ENCODE measurements at regions not wholly inside any gene's neighbourhood (a gene's known extent, or its start where the extent isn't known, plus 50 kb on each side); places are given as distances from the start of the nearest gene placed in this dataset.

- no peak for DNase-seq (ENCODE audit: extremely low read depth in 1 of 11, low read depth in 9 of 11, low spot score in 4 of 11)
These were observed 731.8 kb downstream of the KCTD8 start for GRCh38 chr4:43716721-43717395.

- DNase-seq (ENCODE audit: extremely low read depth in 1 of 11, low read depth in 9 of 11, low spot score in 4 of 11) = peak in 1 of 11 donors; percentile 0
These were observed 730.2 kb downstream of the KCTD8 start for GRCh38 chr4:43718369-43718768.

DNA sequence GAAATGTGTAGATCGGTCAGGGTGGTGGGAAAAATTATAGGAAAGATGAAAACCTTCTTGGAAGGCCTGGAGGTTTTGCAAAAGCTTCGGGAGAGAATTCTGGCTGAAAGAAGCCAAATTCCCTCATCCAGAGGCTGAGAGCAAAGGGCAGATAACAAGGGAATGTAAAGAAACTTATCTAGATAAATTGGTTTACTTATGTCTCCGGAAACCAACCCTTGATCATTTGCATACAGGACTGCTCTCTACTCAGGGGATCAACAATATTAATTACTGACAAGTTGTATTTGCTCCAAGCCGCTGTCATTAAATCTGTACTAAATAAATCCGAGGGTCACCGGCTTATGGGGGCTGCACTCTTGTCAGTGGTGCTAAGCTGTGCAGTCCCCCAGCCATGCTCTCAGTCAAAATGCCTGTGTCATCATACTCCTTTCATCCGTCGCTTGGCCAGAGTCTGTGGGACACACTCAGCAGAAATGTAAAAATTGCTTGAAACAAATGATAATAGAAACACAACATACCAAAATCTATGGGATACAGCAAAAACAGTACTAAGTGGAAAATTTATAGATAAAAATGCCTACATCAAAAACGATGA, 715.7 kb downstream of the KCTD8 start:
- no peak for DNase-seq (ENCODE audit: extremely low read depth in 1 of 11, low read depth in 9 of 11, low spot score in 4 of 11)

DNA sequence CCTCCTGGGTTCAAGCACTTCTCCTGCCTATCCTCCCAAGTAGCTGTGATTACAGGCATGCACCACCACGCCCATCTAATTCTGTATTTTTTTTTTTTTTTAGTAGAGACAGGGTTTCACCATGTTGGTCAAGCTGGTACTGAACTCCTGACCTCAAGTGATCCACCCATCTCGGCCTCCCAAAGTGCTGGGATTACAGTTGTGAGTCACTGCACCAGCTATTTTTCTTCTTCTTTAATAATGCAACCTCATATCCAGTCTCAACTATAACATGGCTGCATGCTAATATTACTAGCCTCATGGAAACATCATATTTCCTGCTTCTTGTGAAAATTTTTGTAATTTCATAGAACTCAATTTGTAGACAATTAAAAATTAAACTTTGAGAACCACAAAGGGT, 706.5 kb downstream of the KCTD8 start:
- no peak for DNase-seq (ENCODE audit: extremely low read depth in 1 of 11, low read depth in 9 of 11, low spot score in 4 of 11)

GRCh38 chr4:43754566-43754965, 694.0 kb downstream of the KCTD8 start:
- peak in 6 of 11 donors; percentile 1 to 15 (median 6) for DNase-seq (ENCODE audit: extremely low read depth in 1 of 11, low read depth in 9 of 11, low spot score in 4 of 11)

- no peak for DNase-seq (ENCODE audit: extremely low read depth in 1 of 11, low read depth in 9 of 11, low spot score in 4 of 11)
These were observed 691.5 kb downstream of the KCTD8 start for GRCh38 chr4:43757147-43757546.

GRCh38 chr4:43758836-43759235, 689.8 kb downstream of the KCTD8 start:
- no peak for DNase-seq (ENCODE audit: extremely low read depth in 1 of 11, low read depth in 9 of 11, low spot score in 4 of 11)

- no peak for DNase-seq (ENCODE audit: extremely low read depth in 1 of 11, low read depth in 9 of 11, low spot score in 4 of 11)
These were observed 685.5 kb downstream of the KCTD8 start for GRCh38 chr4:43763029-43763610.

DNA sequence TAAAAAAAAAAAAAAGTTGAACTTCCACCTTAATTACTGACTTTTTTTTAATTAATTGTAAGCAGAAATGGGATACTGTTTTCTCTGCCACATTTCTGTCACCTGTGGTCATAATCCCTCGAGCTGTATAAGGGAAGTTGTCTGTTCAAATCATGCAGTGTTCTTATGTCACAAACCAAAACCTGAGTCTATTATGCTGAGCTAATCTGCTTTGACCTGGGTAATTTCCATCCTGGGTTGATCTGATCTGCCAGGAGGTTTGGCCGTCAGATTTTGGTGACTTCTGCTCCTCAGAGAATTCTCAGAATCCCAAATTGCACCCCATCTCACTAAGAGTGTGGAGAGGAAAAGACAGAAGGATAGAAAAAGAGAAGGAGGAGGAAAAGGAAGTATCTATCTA, 683.1 kb downstream of the KCTD8 start:
- no peak for DNase-seq (ENCODE audit: extremely low read depth in 1 of 11, low read depth in 9 of 11, low spot score in 4 of 11)

GRCh38 chr4:43766648-43767047, 682.0 kb downstream of the KCTD8 start:
- no peak for DNase-seq (ENCODE audit: extremely low read depth in 1 of 11, low read depth in 9 of 11, low spot score in 4 of 11)

- DNase-seq (ENCODE audit: extremely low read depth in 1 of 11, low read depth in 9 of 11, low spot score in 4 of 11) = no peak
These were observed 672.2 kb downstream of the KCTD8 start for GRCh38 chr4:43776371-43776770.

GRCh38 chr4:43778187-43778915, 670.3 kb downstream of the KCTD8 start:
- no peak for DNase-seq (ENCODE audit: extremely low read depth in 1 of 11, low read depth in 9 of 11, low spot score in 4 of 11)

- DNase-seq (ENCODE audit: extremely low read depth in 1 of 11, low read depth in 9 of 11, low spot score in 4 of 11) = no peak
These were observed 667.5 kb downstream of the KCTD8 start for GRCh38 chr4:43781125-43781524.

DNA sequence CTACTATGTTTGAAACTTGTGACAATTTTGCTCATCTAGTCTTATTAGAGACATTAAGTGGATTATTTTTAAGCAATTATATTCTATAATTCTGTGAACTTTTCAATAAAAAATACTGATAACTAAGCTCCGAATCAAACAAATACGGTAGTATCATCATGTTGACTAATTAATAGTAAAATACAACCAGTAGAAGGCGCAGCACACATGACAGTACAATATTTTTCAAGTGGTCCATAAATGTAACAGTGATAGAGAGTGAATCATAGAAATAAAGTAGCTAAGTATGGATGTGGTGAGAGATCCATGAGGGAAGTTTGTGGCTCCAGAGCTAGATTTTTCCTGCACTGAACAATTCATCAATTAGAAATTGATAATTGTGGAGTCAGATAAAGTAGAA, 666.2 kb downstream of the KCTD8 start:
- DNase-seq (ENCODE audit: extremely low read depth in 1 of 11, low read depth in 9 of 11, low spot score in 4 of 11) = no peak

DNA sequence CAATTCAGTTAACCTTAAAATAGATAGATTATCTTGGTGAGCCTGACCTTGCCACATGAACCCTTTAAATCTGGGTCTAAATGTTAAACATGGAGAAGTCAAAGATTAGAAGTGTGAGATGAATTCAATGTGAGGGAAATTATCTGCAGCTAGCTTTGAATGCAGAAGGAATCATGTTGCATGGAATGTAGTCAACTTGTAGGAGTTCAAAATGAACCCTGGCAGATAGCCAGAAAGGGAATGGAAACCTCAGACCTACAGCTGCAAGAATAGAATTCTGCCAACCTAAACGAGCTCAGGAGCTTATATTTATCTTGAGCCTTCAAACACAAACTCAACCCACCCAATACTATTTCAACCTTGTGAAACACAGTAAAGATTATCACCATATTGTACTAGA, 632.5 kb downstream of the KCTD8 start:
- DNase-seq (ENCODE audit: extremely low read depth in 1 of 11, low read depth in 9 of 11, low spot score in 4 of 11) = no peak

- DNase-seq (ENCODE audit: extremely low read depth in 1 of 11, low read depth in 9 of 11, low spot score in 4 of 11) = no peak
These were observed 626.0 kb downstream of the KCTD8 start for GRCh38 chr4:43822621-43823020.

- DNase-seq (ENCODE audit: extremely low read depth in 1 of 11, low read depth in 9 of 11, low spot score in 4 of 11) = no peak
These were observed 612.7 kb downstream of the KCTD8 start for GRCh38 chr4:43835869-43836268.

GRCh38 chr4:43837171-43837570, 611.4 kb downstream of the KCTD8 start:
- DNase-seq (ENCODE audit: extremely low read depth in 1 of 11, low read depth in 9 of 11, low spot score in 4 of 11) = no peak

DNA sequence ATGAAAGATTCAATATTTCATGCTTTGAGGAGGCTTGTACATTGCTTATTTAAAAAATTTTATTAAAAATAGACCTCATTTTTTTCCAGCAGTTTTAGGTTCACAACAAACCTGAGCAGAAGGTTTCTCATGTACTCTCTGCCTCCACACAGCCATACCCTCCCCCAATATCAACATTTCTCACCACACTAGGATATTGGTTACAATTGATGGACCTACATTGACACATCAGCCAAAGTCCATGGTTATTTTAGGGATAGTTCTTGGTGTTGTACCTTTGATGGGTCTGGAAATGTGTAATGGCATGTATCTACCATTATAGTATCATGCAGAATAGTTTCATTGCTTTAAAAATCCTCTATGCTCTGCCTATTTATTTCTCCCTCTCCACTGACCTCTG, 611.0 kb downstream of the KCTD8 start:
- DNase-seq (ENCODE audit: extremely low read depth in 1 of 11, low read depth in 9 of 11, low spot score in 4 of 11) = no peak

DNA sequence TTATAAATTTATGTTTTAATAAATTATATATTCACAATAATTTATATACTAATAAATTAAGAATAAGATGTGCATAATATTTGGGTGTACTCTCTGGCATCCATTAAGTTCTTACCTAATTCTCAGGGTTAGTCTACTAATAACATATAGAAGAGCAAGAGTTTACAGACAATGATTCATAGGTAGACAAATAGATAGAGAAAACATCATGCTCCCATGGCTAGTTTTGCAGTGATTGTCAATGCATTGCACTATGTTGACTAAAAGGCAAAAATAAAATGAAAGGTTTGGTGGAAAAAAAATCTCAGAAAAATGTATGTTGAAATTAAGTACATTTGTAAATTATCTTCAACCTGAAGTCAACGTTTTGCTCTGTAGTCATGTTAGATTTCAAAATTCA, 606.0 kb downstream of the KCTD8 start:
- DNase-seq (ENCODE audit: extremely low read depth in 1 of 11, low read depth in 9 of 11, low spot score in 4 of 11) = no peak
